HepG2 (cell line): ENCODE measurements at regions not wholly inside any gene's neighbourhood (a gene's known extent, or its start where the extent isn't known, plus 50 kb on each side); places are given as distances from the start of the nearest gene placed in this dataset.

Experiments used
- ATAC-seq: fragments of 200-7000 bp; cut with Tn5 transposase; 3 replicates; pipeline ENCODE4 v1.9.1; 2020; ENCODE audit warnings: mild to moderate bottlenecking, moderate library complexity
- BruUV-seq: library from RNA; stranded (reverse); fragments of 400-500 nt; replicated peaks from 2 replicates; lab custom pipeline; 2021; lab: Mats Ljungman, UMichigan
- CTCF ChIA-PET: fragments of 300-600 bp; formaldehyde crosslinking; extraction: SDS; loops from one replicate; lab custom pipeline; 2021; ENCODE audit warnings: low total read pairs, inconsistent platforms, low intra/inter-chr PET ratio; lab: Yijun Ruan, JAX
- POLR2A ChIA-PET: fragments of 350-600 bp; sonication (Branson Sonifier 250); formaldehyde crosslinking; loops from one replicate; lab custom pipeline; 2020; ENCODE audit warnings: antibody characterized with exemption, inconsistent platforms; lab: Yijun Ruan, JAX
- DNase-seq: peaks from one replicate; pipeline ENCODE4 v3.0.0-alpha.2; 2015; ENCODE audit warnings: low spot score
- FAIRE-seq: peaks from 3 replicates; lab custom pipeline; 2011; peaks lifted over from hg19 to GRCh38; lab: Jason Lieb, UNC
- H2AFZ ChIP-seq: one replicate; pipeline ENCODE4 v1.6.1; 2011; ENCODE audit warnings: low read length, inconsistent platforms
- H3K27ac ChIP-seq: fragments of 300-600 bp; 3 replicates; pipeline ENCODE4 v1.8.0; 2011; ENCODE audit warnings: mixed run types, mild to moderate bottlenecking, mixed read lengths, low read length, inconsistent platforms; ENCODE audit not compliant: insufficient read depth; ENCODE audit errors: extremely low read length
- H3K27me3 ChIP-seq, 2 experiments: fragments of 200-600 bp in 1 of 2; 2 replicates in 1 of 2; 3 replicates in 1 of 2; pipeline versions ENCODE4 v1.6.0 to v1.8.0; 2011; ENCODE audit warnings: low read length in 2 of 2, mild to moderate bottlenecking in 2 of 2, moderate library complexity in 2 of 2, inconsistent platforms in 1 of 2; ENCODE audit not compliant: insufficient read depth in 2 of 2, control insufficient read depth in 1 of 2
- H3K36me3 ChIP-seq, 2 experiments: fragments of 200-600 bp in 1 of 2; replicated peaks in 1 of 2; 2 replicates in 1 of 2; 3 replicates in 1 of 2; pipeline versions ENCODE4 v1.5.1 to v1.8.0; 2011; ENCODE audit warnings: low read length in 2 of 2, inconsistent platforms in 1 of 2; ENCODE audit not compliant: insufficient read depth in 2 of 2, control insufficient read depth in 1 of 2
- H3K4me1 ChIP-seq: 2 replicates; pipeline ENCODE4 v1.5.1; 2012; ENCODE audit warnings: low read length, inconsistent platforms; ENCODE audit not compliant: insufficient read depth
- H3K4me2 ChIP-seq: 2 replicates; pipeline ENCODE4 v1.6.0; 2011; ENCODE audit warnings: low read depth, low read length, inconsistent platforms
- H3K4me3 ChIP-seq, 3 experiments: fragments of 200-600 bp in 1 of 3; sonication (generic), shearing (Covaris generic) in 1 of 3; replicated peaks in 1 of 3; 2 replicates each; pipeline ENCODE4 v1.5.1; 2011 to 2016; ENCODE audit warnings: low read length in 3 of 3, inconsistent platforms in 2 of 3, low read depth in 2 of 3, mild to moderate bottlenecking in 2 of 3, control low read depth in 1 of 3, mixed read lengths in 1 of 3; ENCODE audit not compliant: insufficient read depth in 1 of 3
- H3K79me2 ChIP-seq: one replicate; pipeline ENCODE4 v1.6.1; 2011; ENCODE audit warnings: low read length, inconsistent platforms; ENCODE audit not compliant: insufficient read depth
- H3K9ac ChIP-seq: 2 replicates; pipeline ENCODE4 v1.6.0; 2011; ENCODE audit warnings: mild to moderate bottlenecking, low read depth, low read length, inconsistent platforms; ENCODE audit not compliant: insufficient read depth
- H3K9me3 ChIP-seq: 2 replicates; pipeline ENCODE4 v1.5.1; 2012; ENCODE audit warnings: mild to moderate bottlenecking, low read length
- H4K20me1 ChIP-seq: 2 replicates; pipeline ENCODE4 v1.6.0; 2011; ENCODE audit warnings: inconsistent platforms, mild to moderate bottlenecking, low read length, moderate library complexity; ENCODE audit not compliant: insufficient read depth
- ATF1 ChIP-seq: IDR thresholded peaks from 2 replicates; pipeline ENCODE4 v1.6.1; 2016; ENCODE audit warnings: mild to moderate bottlenecking, control low read depth
- NR2F2 ChIP-seq: IDR thresholded peaks from 2 replicates; pipeline ENCODE4 v1.6.1; 2012; ENCODE audit warnings: low read depth, inconsistent platforms, borderline replicate concordance
- SP1 ChIP-seq, 2 experiments: fragments of 450-650 bp in 1 of 2; sonication (generic) in 1 of 2; formaldehyde crosslinking in 1 of 2; IDR thresholded peaks; 2 replicates each; pipeline versions ENCODE4 v1.4.0 to v1.6.1; 2016 to 2020; ENCODE audit warnings: missing genetic modification reagents in 1 of 2
- STAT5B ChIP-seq: sonication (generic); formaldehyde crosslinking; IDR thresholded peaks from 2 replicates; pipeline ENCODE4 v1.4.0; 2020; ENCODE audit warnings: missing genetic modification reagents
- TOPORS ChIP-seq: sonication (generic); formaldehyde crosslinking; IDR thresholded peaks from 2 replicates; pipeline ENCODE4 v1.8.0; 2023; ENCODE audit warnings: mild to moderate bottlenecking, missing genetic modification reagents
- ZFP1 ChIP-seq: IDR thresholded peaks from 2 replicates; pipeline ENCODE4 v1.6.1; 2016
- ZNF468 ChIP-seq: sonication (generic); formaldehyde crosslinking; IDR thresholded peaks from 2 replicates; pipeline ENCODE4 v1.8.0; 2022; ENCODE audit warnings: mild to moderate bottlenecking, moderate library complexity, missing genetic modification reagents
- ZNF691 ChIP-seq: sonication (generic); formaldehyde crosslinking; IDR thresholded peaks from 2 replicates; pipeline ENCODE4 v1.4.0; 2020; ENCODE audit warnings: missing genetic modification reagents, low read depth, mild to moderate bottlenecking, borderline replicate concordance
- ZNF891 ChIP-seq: sonication (generic); formaldehyde crosslinking; IDR thresholded peaks from 2 replicates; pipeline ENCODE4 v1.5.0; 2020; ENCODE audit warnings: mild to moderate bottlenecking, missing genetic modification reagents
- ZUFSP ChIP-seq: sonication (generic); formaldehyde crosslinking; IDR thresholded peaks from 2 replicates; pipeline ENCODE4 v1.9.0; 2021; ENCODE audit warnings: missing genetic modification reagents, mild to moderate bottlenecking, borderline replicate concordance
- WGBS: methylation state at CpG from one replicate; pipeline ENCODE4 v1.1.6; 2017; ENCODE audit warnings: low lambda C conversion rate; 5-methylcytosine and 5-hydroxymethylcytosine counted together
- in situ Hi-C: cut with HindIII; loops from 2 replicates; pipeline ENCODE4 v1.10.0; 2017; ENCODE audit warnings: low pct_unique_long_range_greater_than_20kb; ENCODE audit not compliant: extremely low pct_ligation_motif_present
- intact Hi-C: fragments of 100-400 bp; cut with micrococcal nuclease; formaldehyde crosslinking; loops from one replicate; pipeline ENCODE4 v1.10.0; 2022; ENCODE audit not compliant: unreplicated experiment
- TF ChIP-seq, protein P1 (sequence below): sonication (generic); formaldehyde crosslinking; IDR thresholded peaks from 2 replicates; pipeline ENCODE4 v1.4.0; 2020; ENCODE audit warnings: missing genetic modification reagents
- TF ChIP-seq, protein P2 (sequence below): sonication (generic); formaldehyde crosslinking; conservative IDR thresholded peaks from 2 replicates; pipeline ENCODE4 v1.8.0; 2022; ENCODE audit warnings: missing genetic modification reagents
- TF ChIP-seq, protein P3 (sequence below): sonication (generic); formaldehyde crosslinking; IDR thresholded peaks from 2 replicates; pipeline ENCODE4 v1.4.0; 2020; ENCODE audit warnings: missing genetic modification reagents, borderline replicate concordance
- TF ChIP-seq, protein P4 (sequence below): IDR thresholded peaks from 2 replicates; pipeline ENCODE4 v1.6.1; 2012; ENCODE audit warnings: low read length, improper control_type of control experiment

- H3K4me2 ChIP-seq: no peak overlapping the region
- ChIA-PET POLR2A (no interaction called here), CTCF (no interaction called here)
- no peak overlapping the region for H3K4me3 ChIP-seq
- no peak overlapping the region for H3K27ac ChIP-seq
- no peaks in the 10 kb centered on the region for H3K79me2 ChIP-seq
- no peaks in the 10 kb centered on the region for H3K4me1 ChIP-seq
- H3K9me3 ChIP-seq: peaks cover 27% of the 10 kb centered on the region
- DNase-seq: no peak
- in situ Hi-C loops (no loop called here), intact Hi-C loops (no loop called here)
- H3K36me3 ChIP-seq: no peaks in the 10 kb centered on the region
- 0% methylated on average over 3 of the region's 3 CpGs for WGBS
- no peak for FAIRE-seq
- ATAC-seq: no peak
- no peaks in the 10 kb centered on the region for H3K27me3 ChIP-seq
- BruUV-seq: no TSS peak
- no peak overlapping the region for H2AFZ ChIP-seq
- H4K20me1 ChIP-seq: no peaks in the 10 kb centered on the region
- no peak overlapping the region for H3K9ac ChIP-seq
- TF ChIP-seq, protein P1, sequence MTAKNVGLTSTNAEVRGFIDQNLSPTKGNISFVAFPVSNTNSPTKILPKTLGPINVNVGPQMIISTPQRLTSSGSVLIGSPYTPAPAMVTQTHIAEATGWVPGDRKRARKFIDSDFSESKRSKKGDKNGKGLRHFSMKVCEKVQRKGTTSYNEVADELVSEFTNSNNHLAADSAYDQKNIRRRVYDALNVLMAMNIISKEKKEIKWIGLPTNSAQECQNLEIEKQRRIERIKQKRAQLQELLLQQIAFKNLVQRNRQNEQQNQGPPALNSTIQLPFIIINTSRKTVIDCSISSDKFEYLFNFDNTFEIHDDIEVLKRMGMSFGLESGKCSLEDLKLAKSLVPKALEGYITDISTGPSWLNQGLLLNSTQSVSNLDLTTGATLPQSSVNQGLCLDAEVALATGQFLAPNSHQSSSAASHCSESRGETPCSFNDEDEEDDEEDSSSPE (CRISPR knock-in tag): no peak
- TF ChIP-seq ZNF891 (CRISPR knock-in tag): no peak
- no peak for TF ChIP-seq ZNF691 (CRISPR knock-in tag)
- no peak for TF ChIP-seq ZFP1 (CRISPR knock-in tag)
- TF ChIP-seq NR2F2: no peak
- TF ChIP-seq, protein P2, sequence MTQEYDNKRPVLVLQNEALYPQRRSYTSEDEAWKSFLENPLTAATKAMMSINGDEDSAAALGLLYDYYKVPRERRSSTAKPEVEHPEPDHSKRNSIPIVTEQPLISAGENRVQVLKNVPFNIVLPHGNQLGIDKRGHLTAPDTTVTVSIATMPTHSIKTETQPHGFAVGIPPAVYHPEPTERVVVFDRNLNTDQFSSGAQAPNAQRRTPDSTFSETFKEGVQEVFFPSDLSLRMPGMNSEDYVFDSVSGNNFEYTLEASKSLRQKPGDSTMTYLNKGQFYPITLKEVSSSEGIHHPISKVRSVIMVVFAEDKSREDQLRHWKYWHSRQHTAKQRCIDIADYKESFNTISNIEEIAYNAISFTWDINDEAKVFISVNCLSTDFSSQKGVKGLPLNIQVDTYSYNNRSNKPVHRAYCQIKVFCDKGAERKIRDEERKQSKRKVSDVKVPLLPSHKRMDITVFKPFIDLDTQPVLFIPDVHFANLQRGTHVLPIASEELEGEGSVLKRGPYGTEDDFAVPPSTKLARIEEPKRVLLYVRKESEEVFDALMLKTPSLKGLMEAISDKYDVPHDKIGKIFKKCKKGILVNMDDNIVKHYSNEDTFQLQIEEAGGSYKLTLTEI (CRISPR knock-in tag): no peak
- no peak for TF ChIP-seq STAT5B
- no peak for TF ChIP-seq ATF1 (CRISPR knock-in tag)
- TF ChIP-seq ZNF468 (CRISPR knock-in tag): no peak
- no peak for TF ChIP-seq TOPORS (CRISPR knock-in tag)
- TF ChIP-seq, protein P3, sequence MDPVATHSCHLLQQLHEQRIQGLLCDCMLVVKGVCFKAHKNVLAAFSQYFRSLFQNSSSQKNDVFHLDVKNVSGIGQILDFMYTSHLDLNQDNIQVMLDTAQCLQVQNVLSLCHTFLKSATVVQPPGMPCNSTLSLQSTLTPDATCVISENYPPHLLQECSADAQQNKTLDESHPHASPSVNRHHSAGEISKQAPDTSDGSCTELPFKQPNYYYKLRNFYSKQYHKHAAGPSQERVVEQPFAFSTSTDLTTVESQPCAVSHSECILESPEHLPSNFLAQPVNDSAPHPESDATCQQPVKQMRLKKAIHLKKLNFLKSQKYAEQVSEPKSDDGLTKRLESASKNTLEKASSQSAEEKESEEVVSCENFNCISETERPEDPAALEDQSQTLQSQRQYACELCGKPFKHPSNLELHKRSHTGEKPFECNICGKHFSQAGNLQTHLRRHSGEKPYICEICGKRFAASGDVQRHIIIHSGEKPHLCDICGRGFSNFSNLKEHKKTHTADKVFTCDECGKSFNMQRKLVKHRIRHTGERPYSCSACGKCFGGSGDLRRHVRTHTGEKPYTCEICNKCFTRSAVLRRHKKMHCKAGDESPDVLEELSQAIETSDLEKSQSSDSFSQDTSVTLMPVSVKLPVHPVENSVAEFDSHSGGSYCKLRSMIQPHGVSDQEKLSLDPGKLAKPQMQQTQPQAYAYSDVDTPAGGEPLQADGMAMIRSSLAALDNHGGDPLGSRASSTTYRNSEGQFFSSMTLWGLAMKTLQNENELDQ (CRISPR knock-in tag): no peak
- no peak for TF ChIP-seq ZUFSP (CRISPR knock-in tag)
- TF ChIP-seq SP1 (IDR thresholded peaks at IDR 0.05): no peak
- no peak for TF ChIP-seq SP1 (CRISPR knock-in tag; IDR thresholded peaks at IDR 0.05)
- TF ChIP-seq, protein P4, sequence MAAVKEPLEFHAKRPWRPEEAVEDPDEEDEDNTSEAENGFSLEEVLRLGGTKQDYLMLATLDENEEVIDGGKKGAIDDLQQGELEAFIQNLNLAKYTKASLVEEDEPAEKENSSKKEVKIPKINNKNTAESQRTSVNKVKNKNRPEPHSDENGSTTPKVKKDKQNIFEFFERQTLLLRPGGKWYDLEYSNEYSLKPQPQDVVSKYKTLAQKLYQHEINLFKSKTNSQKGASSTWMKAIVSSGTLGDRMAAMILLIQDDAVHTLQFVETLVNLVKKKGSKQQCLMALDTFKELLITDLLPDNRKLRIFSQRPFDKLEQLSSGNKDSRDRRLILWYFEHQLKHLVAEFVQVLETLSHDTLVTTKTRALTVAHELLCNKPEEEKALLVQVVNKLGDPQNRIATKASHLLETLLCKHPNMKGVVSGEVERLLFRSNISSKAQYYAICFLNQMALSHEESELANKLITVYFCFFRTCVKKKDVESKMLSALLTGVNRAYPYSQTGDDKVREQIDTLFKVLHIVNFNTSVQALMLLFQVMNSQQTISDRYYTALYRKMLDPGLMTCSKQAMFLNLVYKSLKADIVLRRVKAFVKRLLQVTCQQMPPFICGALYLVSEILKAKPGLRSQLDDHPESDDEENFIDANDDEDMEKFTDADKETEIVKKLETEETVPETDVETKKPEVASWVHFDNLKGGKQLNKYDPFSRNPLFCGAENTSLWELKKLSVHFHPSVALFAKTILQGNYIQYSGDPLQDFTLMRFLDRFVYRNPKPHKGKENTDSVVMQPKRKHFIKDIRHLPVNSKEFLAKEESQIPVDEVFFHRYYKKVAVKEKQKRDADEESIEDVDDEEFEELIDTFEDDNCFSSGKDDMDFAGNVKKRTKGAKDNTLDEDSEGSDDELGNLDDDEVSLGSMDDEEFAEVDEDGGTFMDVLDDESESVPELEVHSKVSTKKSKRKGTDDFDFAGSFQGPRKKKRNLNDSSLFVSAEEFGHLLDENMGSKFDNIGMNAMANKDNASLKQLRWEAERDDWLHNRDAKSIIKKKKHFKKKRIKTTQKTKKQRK: no peak
Observed at GRCh38 chr13:88196106-88196505, 524.9 kb downstream of the SLITRK5 start.
